ENCODE measurements at regions not wholly inside any gene's neighbourhood (a gene's known extent, or its start where the extent isn't known, plus 50 kb on each side); places are given as distances from the start of the nearest gene placed in this dataset.

- no peak overlapping the region for H3K9ac ChIP-seq (ENCODE audit: low read depth in 1 of 2, low read length in 2 of 2)
- H3K4me1 ChIP-seq (ENCODE audit: control insufficient read depth in 2 of 2, insufficient read depth in 2 of 2, low read length in 2 of 2), result no peaks in the 10 kb centered on the region
- H3K36me3 ChIP-seq (ENCODE audit: control insufficient read depth in 2 of 2, insufficient read depth in 2 of 2, low read length in 2 of 2), result no peaks in the 10 kb centered on the region
- no peak overlapping the region for H3K27ac ChIP-seq (ENCODE audit: low read depth in 2 of 2, low read length in 2 of 2)
- no peaks in the 10 kb centered on the region for H3K27me3 ChIP-seq (ENCODE audit: control insufficient read depth in 2 of 2, insufficient read depth in 2 of 2, low read length in 2 of 2)
- H3K9me3 ChIP-seq (ENCODE audit: control insufficient read depth in 2 of 2, low read length in 2 of 2), result no peaks in the 10 kb centered on the region
- no peak overlapping the region for H3K4me3 ChIP-seq (ENCODE audit: low read length in 2 of 2)
Observed at GRCh38 chr2:37425408-37425807, 81.0 kb downstream of the QPCT start.

GRCh38 chr2:37427241-37427640, 82.8 kb downstream of the QPCT start:
- Histone ChIP-seq H3K27ac (ENCODE audit: low read depth in 2 of 2, low read length in 2 of 2) (no peak overlapping the region), H3K36me3 (ENCODE audit: control insufficient read depth in 2 of 2, insufficient read depth in 2 of 2, low read length in 2 of 2) (no peaks in the 10 kb centered on the region), H3K9ac (ENCODE audit: low read depth in 1 of 2, low read length in 2 of 2) (no peak overlapping the region), H3K4me1 (ENCODE audit: control insufficient read depth in 2 of 2, insufficient read depth in 2 of 2, low read length in 2 of 2) (no peaks in the 10 kb centered on the region), H3K27me3 (ENCODE audit: control insufficient read depth in 2 of 2, insufficient read depth in 2 of 2, low read length in 2 of 2) (no peaks in the 10 kb centered on the region), H3K4me3 (ENCODE audit: low read length in 2 of 2) (no peak overlapping the region), H3K9me3 (ENCODE audit: control insufficient read depth in 2 of 2, low read length in 2 of 2) (no peaks in the 10 kb centered on the region)

GRCh38 chr2:37436323-37436722, 91.9 kb downstream of the QPCT start:
- H3K4me1 ChIP-seq (ENCODE audit: control insufficient read depth in 2 of 2, insufficient read depth in 2 of 2, low read length in 2 of 2), result no peaks in the 10 kb centered on the region

GRCh38 chr2:37439131-37439642, 94.8 kb downstream of the QPCT start:
- Histone ChIP-seq H3K9me3 (ENCODE audit: control insufficient read depth in 2 of 2, low read length in 2 of 2) (peaks cover 0 to 3% of the 10 kb centered on the region in 2 donors), H3K4me1 (ENCODE audit: control insufficient read depth in 2 of 2, insufficient read depth in 2 of 2, low read length in 2 of 2) (no peaks in the 10 kb centered on the region), H3K27ac (ENCODE audit: low read depth in 2 of 2, low read length in 2 of 2) (no peak overlapping the region), H3K27me3 (ENCODE audit: control insufficient read depth in 2 of 2, insufficient read depth in 2 of 2, low read length in 2 of 2) (no peaks in the 10 kb centered on the region), H3K4me3 (ENCODE audit: low read length in 2 of 2) (no peak overlapping the region), H3K36me3 (ENCODE audit: control insufficient read depth in 2 of 2, insufficient read depth in 2 of 2, low read length in 2 of 2) (no peaks in the 10 kb centered on the region), H3K9ac (ENCODE audit: low read depth in 1 of 2, low read length in 2 of 2) (no peak overlapping the region)

More at GRCh38 chr2:37436323-37436722, 91.9 kb downstream of the QPCT start:
- Histone ChIP-seq H3K4me3 (ENCODE audit: low read length in 2 of 2) (no peak overlapping the region), H3K36me3 (ENCODE audit: control insufficient read depth in 2 of 2, insufficient read depth in 2 of 2, low read length in 2 of 2) (no peaks in the 10 kb centered on the region), H3K27me3 (ENCODE audit: control insufficient read depth in 2 of 2, insufficient read depth in 2 of 2, low read length in 2 of 2) (no peaks in the 10 kb centered on the region), H3K9me3 (ENCODE audit: control insufficient read depth in 2 of 2, low read length in 2 of 2) (peaks cover 0 to 3% of the 10 kb centered on the region in 2 donors), H3K27ac (ENCODE audit: low read depth in 2 of 2, low read length in 2 of 2) (no peak overlapping the region), H3K9ac (ENCODE audit: low read depth in 1 of 2, low read length in 2 of 2) (no peak overlapping the region)

GRCh38 chr2:37441055-37441454, 96.6 kb downstream of the QPCT start:
- Histone ChIP-seq H3K4me3 (ENCODE audit: low read length in 2 of 2) (no peak overlapping the region), H3K27ac (ENCODE audit: low read depth in 2 of 2, low read length in 2 of 2) (no peak overlapping the region), H3K4me1 (ENCODE audit: control insufficient read depth in 2 of 2, insufficient read depth in 2 of 2, low read length in 2 of 2) (no peaks in the 10 kb centered on the region), H3K9ac (ENCODE audit: low read depth in 1 of 2, low read length in 2 of 2) (no peak overlapping the region), H3K36me3 (ENCODE audit: control insufficient read depth in 2 of 2, insufficient read depth in 2 of 2, low read length in 2 of 2) (no peaks in the 10 kb centered on the region), H3K9me3 (ENCODE audit: control insufficient read depth in 2 of 2, low read length in 2 of 2) (peaks cover 0 to 3% of the 10 kb centered on the region in 2 donors), H3K27me3 (ENCODE audit: control insufficient read depth in 2 of 2, insufficient read depth in 2 of 2, low read length in 2 of 2) (no peaks in the 10 kb centered on the region)

- H3K27me3 ChIP-seq (ENCODE audit: control insufficient read depth in 2 of 2, insufficient read depth in 2 of 2, low read length in 2 of 2), result no peaks in the 10 kb centered on the region
Observed at GRCh38 chr2:37443082-37443481, 98.7 kb downstream of the QPCT start.

GRCh38 chr2:37447446-37447845, 103.0 kb downstream of the QPCT start:
- Histone ChIP-seq H3K4me1 (ENCODE audit: control insufficient read depth in 2 of 2, insufficient read depth in 2 of 2, low read length in 2 of 2) (no peaks in the 10 kb centered on the region), H3K4me3 (ENCODE audit: low read length in 2 of 2) (no peak overlapping the region), H3K27ac (ENCODE audit: low read depth in 2 of 2, low read length in 2 of 2) (no peak overlapping the region), H3K27me3 (ENCODE audit: control insufficient read depth in 2 of 2, insufficient read depth in 2 of 2, low read length in 2 of 2) (no peaks in the 10 kb centered on the region), H3K9ac (ENCODE audit: low read depth in 1 of 2, low read length in 2 of 2) (no peak overlapping the region), H3K36me3 (ENCODE audit: control insufficient read depth in 2 of 2, insufficient read depth in 2 of 2, low read length in 2 of 2) (no peaks in the 10 kb centered on the region), H3K9me3 (ENCODE audit: control insufficient read depth in 2 of 2, low read length in 2 of 2) (no peaks in the 10 kb centered on the region)

More at GRCh38 chr2:37443082-37443481, 98.7 kb downstream of the QPCT start:
- Histone ChIP-seq H3K9ac (ENCODE audit: low read depth in 1 of 2, low read length in 2 of 2) (no peak overlapping the region), H3K36me3 (ENCODE audit: control insufficient read depth in 2 of 2, insufficient read depth in 2 of 2, low read length in 2 of 2) (no peaks in the 10 kb centered on the region), H3K4me3 (ENCODE audit: low read length in 2 of 2) (no peak overlapping the region), H3K9me3 (ENCODE audit: control insufficient read depth in 2 of 2, low read length in 2 of 2) (peaks cover 0 to 3% of the 10 kb centered on the region in 2 donors), H3K4me1 (ENCODE audit: control insufficient read depth in 2 of 2, insufficient read depth in 2 of 2, low read length in 2 of 2) (no peaks in the 10 kb centered on the region), H3K27ac (ENCODE audit: low read depth in 2 of 2, low read length in 2 of 2) (no peak overlapping the region)

GRCh38 chr2:37448342-37449120, 104.1 kb downstream of the QPCT start:
- no peak overlapping the region for H3K27ac ChIP-seq (ENCODE audit: low read depth in 2 of 2, low read length in 2 of 2)
- H3K9ac ChIP-seq (ENCODE audit: low read depth in 1 of 2, low read length in 2 of 2), result no peak overlapping the region
- H3K36me3 ChIP-seq (ENCODE audit: control insufficient read depth in 2 of 2, insufficient read depth in 2 of 2, low read length in 2 of 2), result no peaks in the 10 kb centered on the region
- no peaks in the 10 kb centered on the region for H3K27me3 ChIP-seq (ENCODE audit: control insufficient read depth in 2 of 2, insufficient read depth in 2 of 2, low read length in 2 of 2)
- H3K4me3 ChIP-seq (ENCODE audit: low read length in 2 of 2), result no peak overlapping the region
- H3K9me3 ChIP-seq (ENCODE audit: control insufficient read depth in 2 of 2, low read length in 2 of 2), result no peaks in the 10 kb centered on the region
- H3K4me1 ChIP-seq (ENCODE audit: control insufficient read depth in 2 of 2, insufficient read depth in 2 of 2, low read length in 2 of 2), result no peaks in the 10 kb centered on the region

GRCh38 chr2:37449761-37450296, 105.4 kb downstream of the QPCT start:
- no peak overlapping the region for H3K9ac ChIP-seq (ENCODE audit: low read depth in 1 of 2, low read length in 2 of 2)
- H3K27ac ChIP-seq (ENCODE audit: low read depth in 2 of 2, low read length in 2 of 2), result no peak overlapping the region
- H3K27me3 ChIP-seq (ENCODE audit: control insufficient read depth in 2 of 2, insufficient read depth in 2 of 2, low read length in 2 of 2), result no peaks in the 10 kb centered on the region
- H3K4me1 ChIP-seq (ENCODE audit: control insufficient read depth in 2 of 2, insufficient read depth in 2 of 2, low read length in 2 of 2), result no peaks in the 10 kb centered on the region
- H3K4me3 ChIP-seq (ENCODE audit: low read length in 2 of 2), result no peak overlapping the region
- H3K36me3 ChIP-seq (ENCODE audit: control insufficient read depth in 2 of 2, insufficient read depth in 2 of 2, low read length in 2 of 2), result no peaks in the 10 kb centered on the region
- no peaks in the 10 kb centered on the region for H3K9me3 ChIP-seq (ENCODE audit: control insufficient read depth in 2 of 2, low read length in 2 of 2)

GRCh38 chr2:37453027-37453426, 108.6 kb downstream of the QPCT start:
- Histone ChIP-seq H3K27me3 (ENCODE audit: control insufficient read depth in 2 of 2, insufficient read depth in 2 of 2, low read length in 2 of 2) (no peaks in the 10 kb centered on the region), H3K4me1 (ENCODE audit: control insufficient read depth in 2 of 2, insufficient read depth in 2 of 2, low read length in 2 of 2) (no peaks in the 10 kb centered on the region), H3K27ac (ENCODE audit: low read depth in 2 of 2, low read length in 2 of 2) (no peak overlapping the region), H3K36me3 (ENCODE audit: control insufficient read depth in 2 of 2, insufficient read depth in 2 of 2, low read length in 2 of 2) (no peaks in the 10 kb centered on the region), H3K9ac (ENCODE audit: low read depth in 1 of 2, low read length in 2 of 2) (no peak overlapping the region), H3K9me3 (ENCODE audit: control insufficient read depth in 2 of 2, low read length in 2 of 2) (no peaks in the 10 kb centered on the region), H3K4me3 (ENCODE audit: low read length in 2 of 2) (no peak overlapping the region)
